VCaP (cell line): ENCODE measurements at regions not wholly inside any gene's neighbourhood (a gene's known extent, or its start where the extent isn't known, plus 50 kb on each side); places are given as distances from the start of the nearest gene placed in this dataset.

Experiments used
- H3K27ac ChIP-seq: fragments of 450-650 bp; 2 replicates; pipeline ENCODE4 v1.5.1; 2017
- TF ChIP-seq, protein P1 (sequence below): fragments of 450-650 bp; conservative IDR thresholded peaks from 2 replicates; pipeline ENCODE4 v1.5.1; 2017; ENCODE audit warnings: mild to moderate bottlenecking, moderate library complexity

DNA sequence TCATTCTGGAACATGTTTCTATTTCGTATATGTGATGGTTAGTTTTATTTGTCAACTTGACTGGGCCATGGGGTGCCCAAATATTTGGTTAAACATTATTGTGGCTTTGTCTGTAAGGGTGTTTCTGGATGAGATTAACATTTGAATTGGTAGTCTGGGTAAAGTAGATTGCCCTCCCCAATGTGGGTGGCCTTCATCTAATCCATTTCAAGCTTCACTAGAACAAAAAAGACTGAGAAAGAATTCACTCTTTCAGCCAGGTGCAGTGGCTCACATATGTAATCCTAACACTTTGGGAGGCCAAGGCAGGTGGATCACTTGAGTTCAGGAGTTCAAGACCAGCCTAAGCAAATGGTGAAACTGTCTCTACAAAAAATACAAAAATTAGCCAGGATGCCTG lies 55.7 kb upstream of the TANC1 start:
- TF ChIP-seq, protein P1, sequence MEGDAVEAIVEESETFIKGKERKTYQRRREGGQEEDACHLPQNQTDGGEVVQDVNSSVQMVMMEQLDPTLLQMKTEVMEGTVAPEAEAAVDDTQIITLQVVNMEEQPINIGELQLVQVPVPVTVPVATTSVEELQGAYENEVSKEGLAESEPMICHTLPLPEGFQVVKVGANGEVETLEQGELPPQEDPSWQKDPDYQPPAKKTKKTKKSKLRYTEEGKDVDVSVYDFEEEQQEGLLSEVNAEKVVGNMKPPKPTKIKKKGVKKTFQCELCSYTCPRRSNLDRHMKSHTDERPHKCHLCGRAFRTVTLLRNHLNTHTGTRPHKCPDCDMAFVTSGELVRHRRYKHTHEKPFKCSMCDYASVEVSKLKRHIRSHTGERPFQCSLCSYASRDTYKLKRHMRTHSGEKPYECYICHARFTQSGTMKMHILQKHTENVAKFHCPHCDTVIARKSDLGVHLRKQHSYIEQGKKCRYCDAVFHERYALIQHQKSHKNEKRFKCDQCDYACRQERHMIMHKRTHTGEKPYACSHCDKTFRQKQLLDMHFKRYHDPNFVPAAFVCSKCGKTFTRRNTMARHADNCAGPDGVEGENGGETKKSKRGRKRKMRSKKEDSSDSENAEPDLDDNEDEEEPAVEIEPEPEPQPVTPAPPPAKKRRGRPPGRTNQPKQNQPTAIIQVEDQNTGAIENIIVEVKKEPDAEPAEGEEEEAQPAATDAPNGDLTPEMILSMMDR, result no peak
- H3K27ac ChIP-seq, result no peak overlapping the region

DNA sequence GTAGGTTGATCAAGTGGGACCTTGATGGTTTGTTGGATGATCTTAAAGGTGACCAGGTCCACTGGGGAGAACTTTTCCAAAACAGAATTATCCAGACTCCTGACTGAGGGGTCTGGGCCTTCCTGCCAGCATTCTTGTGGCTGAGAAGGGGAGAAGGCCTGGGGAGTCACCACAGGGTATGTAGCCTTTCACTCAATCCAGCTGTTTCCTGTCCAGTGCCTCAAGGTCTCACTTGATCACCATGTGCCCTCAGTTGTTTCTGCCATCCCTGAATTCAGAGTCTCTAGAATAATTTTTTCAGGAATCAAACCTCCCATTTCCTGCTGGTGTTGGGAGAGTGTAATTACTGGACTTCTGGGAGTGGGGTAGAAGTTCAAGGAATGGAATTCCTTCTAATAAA lies 54.4 kb upstream of the TANC1 start:
- H3K27ac ChIP-seq, result no peak overlapping the region
- TF ChIP-seq, protein P1, result no peak

DNA sequence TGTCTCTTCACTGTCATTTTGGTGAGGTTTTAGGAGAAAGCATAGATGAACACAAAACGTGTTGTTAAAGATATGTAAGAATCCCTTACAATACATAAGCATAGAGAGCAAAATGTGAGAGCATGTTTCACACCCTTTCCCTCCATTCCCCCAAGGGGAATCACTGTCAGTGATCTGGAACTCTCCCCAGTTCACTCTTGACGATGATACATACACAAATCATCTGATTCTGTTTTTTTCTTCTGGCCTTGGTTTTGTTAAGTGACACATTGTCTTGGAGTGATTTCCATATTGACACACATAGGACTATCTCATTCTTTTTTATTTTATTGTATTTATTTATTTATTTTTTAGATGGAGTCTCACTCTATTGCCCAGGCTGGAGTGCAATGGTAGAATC lies 53.7 kb upstream of the TANC1 start:
- TF ChIP-seq, protein P1, result no peak
- no peak overlapping the region for H3K27ac ChIP-seq

DNA sequence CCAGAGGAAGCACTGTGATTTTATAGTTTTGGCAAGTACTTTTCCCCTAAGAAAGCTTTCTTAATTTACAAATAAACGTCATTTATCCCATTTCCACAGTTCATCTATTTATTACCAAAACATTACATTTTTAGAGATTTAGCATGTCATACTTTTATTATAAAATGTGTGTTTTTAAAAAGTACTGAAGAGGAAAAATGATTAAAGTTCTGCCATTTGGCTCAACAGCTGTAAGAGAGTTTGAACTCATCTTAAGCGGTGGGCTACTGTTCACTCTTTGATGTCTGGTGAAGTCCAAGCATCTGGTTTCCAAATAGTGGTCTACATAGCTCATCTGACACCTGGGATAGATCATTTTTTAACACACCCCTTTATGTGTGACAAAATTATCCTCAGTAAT lies 51.3 kb upstream of the TANC1 start:
- H3K27ac ChIP-seq, result no peak overlapping the region
- TF ChIP-seq, protein P1, result no peak

DNA sequence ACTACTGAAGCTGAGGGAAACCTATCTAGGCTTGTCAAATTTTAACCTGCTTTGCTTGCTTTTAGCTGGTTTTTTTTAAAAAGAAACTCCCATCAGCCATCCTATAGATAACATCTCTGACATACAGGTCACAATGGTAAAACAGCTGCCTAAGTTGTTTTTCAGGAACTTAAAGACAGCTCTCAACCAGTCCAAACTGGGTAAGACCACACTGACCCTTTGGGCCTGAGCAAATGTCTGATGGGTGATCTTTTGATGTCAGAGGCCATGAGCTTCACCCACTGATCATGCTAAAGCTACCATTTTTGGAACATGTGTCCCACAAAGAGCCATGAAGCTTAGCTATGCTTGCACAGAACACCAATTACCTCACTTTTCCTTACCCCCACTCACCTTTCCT lies 50.0 kb upstream of the TANC1 start:
- no peak overlapping the region for H3K27ac ChIP-seq
- TF ChIP-seq, protein P1, result no peak
